ENCODE measurements at regions not wholly inside any gene's neighbourhood (a gene's known extent, or its start where the extent isn't known, plus 50 kb on each side); places are given as distances from the start of the nearest gene placed in this dataset.

GRCh38 chr16:85455534-85455933 is 157.6 kb upstream of the GSE1 start:
- no peak for ATAC-seq
- H3K27me3 ChIP-seq: no peaks in the 10 kb centered on the region
- H3K27ac ChIP-seq: no peak overlapping the region
- TF ChIP-seq POLR2A (IDR thresholded peaks at IDR 0.05): no peak
- TF ChIP-seq, protein P1, sequence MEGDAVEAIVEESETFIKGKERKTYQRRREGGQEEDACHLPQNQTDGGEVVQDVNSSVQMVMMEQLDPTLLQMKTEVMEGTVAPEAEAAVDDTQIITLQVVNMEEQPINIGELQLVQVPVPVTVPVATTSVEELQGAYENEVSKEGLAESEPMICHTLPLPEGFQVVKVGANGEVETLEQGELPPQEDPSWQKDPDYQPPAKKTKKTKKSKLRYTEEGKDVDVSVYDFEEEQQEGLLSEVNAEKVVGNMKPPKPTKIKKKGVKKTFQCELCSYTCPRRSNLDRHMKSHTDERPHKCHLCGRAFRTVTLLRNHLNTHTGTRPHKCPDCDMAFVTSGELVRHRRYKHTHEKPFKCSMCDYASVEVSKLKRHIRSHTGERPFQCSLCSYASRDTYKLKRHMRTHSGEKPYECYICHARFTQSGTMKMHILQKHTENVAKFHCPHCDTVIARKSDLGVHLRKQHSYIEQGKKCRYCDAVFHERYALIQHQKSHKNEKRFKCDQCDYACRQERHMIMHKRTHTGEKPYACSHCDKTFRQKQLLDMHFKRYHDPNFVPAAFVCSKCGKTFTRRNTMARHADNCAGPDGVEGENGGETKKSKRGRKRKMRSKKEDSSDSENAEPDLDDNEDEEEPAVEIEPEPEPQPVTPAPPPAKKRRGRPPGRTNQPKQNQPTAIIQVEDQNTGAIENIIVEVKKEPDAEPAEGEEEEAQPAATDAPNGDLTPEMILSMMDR (IDR thresholded peaks at IDR 0.05): no peak
- intact Hi-C loops (cut with DNase I): no loop called here
- H3K4me1 ChIP-seq: peaks cover 4 to 23% (median 13%) of the 10 kb centered on the region in 12 donors
- no peak overlapping the region for H3K4me3 ChIP-seq
- H3K9me3 ChIP-seq: no peaks in the 10 kb centered on the region
- no peaks in the 10 kb centered on the region for H3K36me3 ChIP-seq
- DNase-seq: no peak
- 82 to 88% (median 84%) methylated on average over 12 of the region's 12 CpGs for WGBS, 4 donors

GRCh38 chr16:85457366-85457765 is 155.8 kb upstream of the GSE1 start:
- Histone ChIP-seq H3K4me3 (no peak overlapping the region), H3K4me1 (peaks cover 10 to 41% (median 30%) of the 10 kb centered on the region in 12 donors), H3K27me3 (peaks cover 0 to 13% (median 0%) of the 10 kb centered on the region in 9 donors), H3K9me3 (no peaks in the 10 kb centered on the region), H3K36me3 (no peaks in the 10 kb centered on the region), H3K27ac (no peak overlapping the region)
- no peak for DNase-seq
- TF ChIP-seq POLR2A (IDR thresholded peaks at IDR 0.05): no peak
- TF ChIP-seq, protein P1 (IDR thresholded peaks at IDR 0.05): no peak
- intact Hi-C loops (cut with DNase I): no loop called here
- WGBS, 4 donors: 77 to 89% (median 81%) methylated on average over 3 to 7 of the region's 7 CpGs
- no peak for ATAC-seq

- H3K27ac ChIP-seq: peak overlapping the region in 4 of 12 donors; percentile 28 to 86 (median 32)
- no peak overlapping the region for H3K4me3 ChIP-seq
- intact Hi-C loops (cut with DNase I): no loop called here
- no peak for TF ChIP-seq POLR2A (IDR thresholded peaks at IDR 0.05)
- TF ChIP-seq, protein P1 (IDR thresholded peaks at IDR 0.05): no peak
- H3K4me1 ChIP-seq: peaks cover 10 to 54% (median 36%) of the 10 kb centered on the region in 12 donors
- peaks cover 0 to 25% (median 0%) of the 10 kb centered on the region in 9 donors for H3K27me3 ChIP-seq
- ATAC-seq (peak in 3 of 4 donors; percentile 8 to 47 (median 19)), DNase-seq (peak in 1 of 5 donors; percentile 66)
- 66 to 97% (median 85%) methylated on average over 6 to 11 of the region's 11 CpGs for WGBS, 4 donors
- no peaks in the 10 kb centered on the region for H3K36me3 ChIP-seq
- H3K9me3 ChIP-seq: no peaks in the 10 kb centered on the region
Measured at GRCh38 chr16:85458968-85459367, 154.2 kb upstream of the GSE1 start.

- H3K36me3 ChIP-seq: no peaks in the 10 kb centered on the region
- TF ChIP-seq, protein P1 (IDR thresholded peaks at IDR 0.05): no peak
- TF ChIP-seq POLR2A (IDR thresholded peaks at IDR 0.05): no peak
- no peaks in the 10 kb centered on the region for H3K9me3 ChIP-seq
- H3K4me1 ChIP-seq: peaks cover 10 to 54% (median 36%) of the 10 kb centered on the region in 12 donors
- ATAC-seq: peak in 2 of 4 donors; percentile 41 to 61
- WGBS, 4 donors: 60 to 77% (median 68%) methylated on average over 9 to 12 of the region's 12 CpGs
- no peak overlapping the region for H3K4me3 ChIP-seq
- no peak for DNase-seq
- H3K27me3 ChIP-seq: peaks cover 0 to 32% (median 0%) of the 10 kb centered on the region in 9 donors
- H3K27ac ChIP-seq: peak overlapping the region in 10 of 12 donors; percentile 7 to 86 (median 36)
- intact Hi-C loops (cut with DNase I): no loop called here
Measured at GRCh38 chr16:85459529-85460251, 153.4 kb upstream of the GSE1 start.

Data from heart left ventricle (tissue), 16 donors.